DND-41 (cell line): ENCODE measurements at regions not wholly inside any gene's neighbourhood (a gene's known extent, or its start where the extent isn't known, plus 50 kb on each side); places are given as distances from the start of the nearest gene placed in this dataset.

Experiments
- EZH2 ChIP-seq: IDR thresholded peaks from 3 replicates; pipeline ENCODE4 v1.6.1; 2012; ENCODE audit warnings: borderline replicate concordance, low read depth, mild to moderate bottlenecking, moderate library complexity, low read length, inconsistent platforms; ENCODE audit not compliant: severe bottlenecking
- TF ChIP-seq, protein P1 (sequence below): IDR thresholded peaks from 2 replicates; pipeline ENCODE4 v1.5.1; 2012; ENCODE audit warnings: borderline replicate concordance, low read length, moderate library complexity, mild to moderate bottlenecking; ENCODE audit not compliant: poor library complexity, severe bottlenecking; ENCODE audit errors: extremely low read depth

DNA sequence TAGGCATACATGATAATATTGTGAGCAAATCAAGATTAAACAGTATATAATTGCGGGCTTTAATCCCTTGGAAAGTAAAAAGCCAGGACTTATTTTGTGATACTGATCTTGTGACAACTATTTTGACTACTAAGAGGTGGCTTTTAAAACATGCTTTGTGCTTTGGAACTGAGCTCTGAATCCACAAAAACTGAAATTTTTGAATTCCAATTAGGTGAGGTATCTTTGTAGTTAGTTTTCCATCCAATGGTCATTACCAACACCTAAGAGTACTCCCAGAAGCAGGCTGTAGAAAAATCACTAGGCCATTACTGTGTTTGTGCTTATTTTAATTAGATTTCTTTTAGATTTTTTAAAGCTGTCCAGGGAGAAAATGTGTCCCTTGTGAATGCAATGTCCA, 559.5 kb upstream of the WWC1 start:
- TF ChIP-seq, protein P1, sequence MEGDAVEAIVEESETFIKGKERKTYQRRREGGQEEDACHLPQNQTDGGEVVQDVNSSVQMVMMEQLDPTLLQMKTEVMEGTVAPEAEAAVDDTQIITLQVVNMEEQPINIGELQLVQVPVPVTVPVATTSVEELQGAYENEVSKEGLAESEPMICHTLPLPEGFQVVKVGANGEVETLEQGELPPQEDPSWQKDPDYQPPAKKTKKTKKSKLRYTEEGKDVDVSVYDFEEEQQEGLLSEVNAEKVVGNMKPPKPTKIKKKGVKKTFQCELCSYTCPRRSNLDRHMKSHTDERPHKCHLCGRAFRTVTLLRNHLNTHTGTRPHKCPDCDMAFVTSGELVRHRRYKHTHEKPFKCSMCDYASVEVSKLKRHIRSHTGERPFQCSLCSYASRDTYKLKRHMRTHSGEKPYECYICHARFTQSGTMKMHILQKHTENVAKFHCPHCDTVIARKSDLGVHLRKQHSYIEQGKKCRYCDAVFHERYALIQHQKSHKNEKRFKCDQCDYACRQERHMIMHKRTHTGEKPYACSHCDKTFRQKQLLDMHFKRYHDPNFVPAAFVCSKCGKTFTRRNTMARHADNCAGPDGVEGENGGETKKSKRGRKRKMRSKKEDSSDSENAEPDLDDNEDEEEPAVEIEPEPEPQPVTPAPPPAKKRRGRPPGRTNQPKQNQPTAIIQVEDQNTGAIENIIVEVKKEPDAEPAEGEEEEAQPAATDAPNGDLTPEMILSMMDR: no peak
- no peak for TF ChIP-seq EZH2
